ENCODE measurements at regions not wholly inside any gene's neighbourhood (a gene's known extent, or its start where the extent isn't known, plus 50 kb on each side); places are given as distances from the start of the nearest gene placed in this dataset.
"Not testable (repeated sequence)": the region's sequence is repeated elsewhere in the genome, so short reads cannot be mapped to it uniquely, and the experiment has no call there.

DNA sequence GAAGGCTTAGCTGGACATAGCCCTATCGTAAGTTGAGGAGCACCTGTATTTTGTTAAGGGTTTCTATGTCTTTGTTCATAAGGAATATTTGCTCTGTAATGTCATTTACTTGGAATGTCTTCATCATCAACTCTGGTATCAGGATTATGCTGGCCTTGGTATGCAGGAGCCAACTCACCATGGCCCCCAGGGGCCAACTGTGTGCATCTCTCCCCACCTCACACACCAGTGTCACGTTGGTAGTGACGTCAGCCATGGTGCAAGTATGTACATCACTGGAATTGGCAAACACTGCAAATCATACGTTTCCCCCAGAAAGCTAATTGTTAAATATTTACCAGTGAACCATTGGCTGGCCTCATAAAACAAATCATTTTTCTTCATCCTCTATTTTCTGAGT, 70.8 kb downstream of the YTHDF1 start:
- no peak overlapping the region for H3K27ac Mint-ChIP-seq
- peaks cover 18% of the 10 kb centered on the region for H3K27me3 Mint-ChIP-seq
- H3K36me3 Mint-ChIP-seq (ENCODE audit: low read depth): no peaks in the 10 kb centered on the region
- no peaks in the 10 kb centered on the region for H3K4me1 Mint-ChIP-seq (ENCODE audit: low read depth)
- intact Hi-C loops (cut with micrococcal nuclease): no loop called here
- peaks cover 17% of the 10 kb centered on the region for H3K9me3 Mint-ChIP-seq
- no peak overlapping the region for H3K4me3 Mint-ChIP-seq

- H3K27ac Mint-ChIP-seq: no peak overlapping the region
- no peak overlapping the region for H3K4me3 Mint-ChIP-seq
- peaks cover 12% of the 10 kb centered on the region for H3K27me3 Mint-ChIP-seq
- H3K36me3 Mint-ChIP-seq (ENCODE audit: low read depth): no peaks in the 10 kb centered on the region
- peaks cover 8% of the 10 kb centered on the region for H3K9me3 Mint-ChIP-seq
- intact Hi-C loops (cut with micrococcal nuclease): no loop called here
- H3K4me1 Mint-ChIP-seq (ENCODE audit: low read depth): no peaks in the 10 kb centered on the region
These were observed 73.0 kb downstream of the YTHDF1 start for GRCh38 chr20:63142933-63143332.

DNA sequence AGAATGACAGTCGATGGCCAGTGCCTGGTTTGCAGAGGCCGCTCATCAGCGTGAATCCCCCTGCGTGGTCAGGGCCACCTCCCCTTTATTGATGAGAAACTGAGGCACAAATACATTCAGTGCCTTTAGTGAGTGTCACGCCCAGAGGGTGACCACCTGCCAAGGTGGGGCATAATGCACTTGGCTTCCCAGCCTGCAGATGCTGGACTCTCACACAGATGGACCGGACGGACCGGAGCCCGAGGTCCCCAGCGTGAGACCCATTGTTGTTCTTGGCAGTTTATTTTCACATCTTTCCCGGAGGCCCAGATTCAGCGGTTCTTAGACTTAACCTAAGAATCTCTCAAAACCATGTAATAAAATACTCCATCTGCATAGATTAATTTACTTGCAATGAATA, 74.4 kb downstream of the YTHDF1 start:
- Mint-ChIP-seq H3K27me3 (peaks cover 10% of the 10 kb centered on the region), H3K4me3 (no peak overlapping the region), H3K27ac (no peak overlapping the region), H3K36me3 (ENCODE audit: low read depth) (no peaks in the 10 kb centered on the region), H3K9me3 (no peaks in the 10 kb centered on the region), H3K4me1 (ENCODE audit: low read depth) (no peaks in the 10 kb centered on the region)
- intact Hi-C loops (cut with micrococcal nuclease): no loop called here

DNA sequence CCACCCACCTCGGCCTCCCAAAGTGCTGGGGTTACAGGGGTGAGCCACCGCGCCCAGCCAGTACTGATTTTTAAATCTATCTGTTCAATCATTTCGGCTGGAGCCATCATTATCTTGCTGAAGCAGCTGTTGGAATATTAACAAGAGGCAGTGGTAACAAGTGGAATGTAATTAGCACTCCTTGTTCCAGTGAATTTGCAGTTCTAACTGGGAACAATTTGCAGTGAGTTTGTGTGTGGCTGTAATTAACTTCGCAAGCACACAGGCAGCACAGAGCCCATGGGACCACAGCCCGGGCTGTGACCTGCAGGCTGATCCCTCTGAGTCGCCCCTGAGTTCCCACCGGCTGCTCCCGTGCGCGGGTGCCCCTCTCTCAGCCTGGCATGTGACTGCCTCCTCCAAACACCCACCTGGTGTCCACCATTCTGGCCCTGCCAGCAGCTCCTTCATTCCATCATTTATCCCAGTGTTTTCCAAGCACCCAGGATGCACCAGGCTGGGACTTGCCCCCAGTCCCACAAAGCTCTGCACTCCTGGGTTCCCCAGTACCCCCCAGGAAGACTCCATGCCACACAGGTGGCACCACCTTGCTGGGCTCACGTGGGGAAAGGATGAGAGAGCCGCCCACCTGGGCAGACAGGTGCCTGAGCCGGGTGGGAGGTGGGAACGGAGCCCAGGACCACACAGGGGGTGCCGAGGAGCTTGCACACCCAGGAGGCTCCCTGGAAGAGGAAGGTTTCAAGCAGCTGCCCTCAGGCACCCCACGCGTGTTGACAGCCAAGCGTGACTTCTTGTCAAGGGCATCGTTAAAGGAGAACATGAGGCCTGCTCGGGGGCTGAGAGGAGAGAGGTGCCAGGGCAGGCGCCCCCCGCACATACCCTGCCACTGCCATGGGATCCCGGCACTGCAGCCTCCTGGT, 75.2 kb downstream of the YTHDF1 start:
- Mint-ChIP-seq H3K36me3 (ENCODE audit: low read depth) (no peaks in the 10 kb centered on the region), H3K27ac (no peak overlapping the region), H3K4me1 (ENCODE audit: low read depth) (no peaks in the 10 kb centered on the region), H3K27me3 (peaks cover 9% of the 10 kb centered on the region), H3K9me3 (no peaks in the 10 kb centered on the region), H3K4me3 (no peak overlapping the region)
- intact Hi-C loops (cut with micrococcal nuclease): no loop called here

- no peaks in the 10 kb centered on the region for H3K9me3 Mint-ChIP-seq
- H3K27ac Mint-ChIP-seq: no peak overlapping the region
- intact Hi-C loops (cut with micrococcal nuclease): no loop called here
- H3K36me3 Mint-ChIP-seq (ENCODE audit: low read depth): no peaks in the 10 kb centered on the region
- peaks cover 2% of the 10 kb centered on the region for H3K27me3 Mint-ChIP-seq
- H3K4me3 Mint-ChIP-seq: no peak overlapping the region
- no peaks in the 10 kb centered on the region for H3K4me1 Mint-ChIP-seq (ENCODE audit: low read depth)
These were observed 76.1 kb downstream of the YTHDF1 start for GRCh38 chr20:63139837-63140236.

GRCh38 chr20:63139356-63139755, 76.6 kb downstream of the YTHDF1 start:
- Mint-ChIP-seq H3K27me3 (peaks cover 2% of the 10 kb centered on the region), H3K9me3 (no peaks in the 10 kb centered on the region), H3K27ac (no peak overlapping the region), H3K4me1 (ENCODE audit: low read depth) (no peaks in the 10 kb centered on the region), H3K36me3 (ENCODE audit: low read depth) (no peaks in the 10 kb centered on the region), H3K4me3 (no peak overlapping the region)
- intact Hi-C loops (cut with micrococcal nuclease): no loop called here

DNA sequence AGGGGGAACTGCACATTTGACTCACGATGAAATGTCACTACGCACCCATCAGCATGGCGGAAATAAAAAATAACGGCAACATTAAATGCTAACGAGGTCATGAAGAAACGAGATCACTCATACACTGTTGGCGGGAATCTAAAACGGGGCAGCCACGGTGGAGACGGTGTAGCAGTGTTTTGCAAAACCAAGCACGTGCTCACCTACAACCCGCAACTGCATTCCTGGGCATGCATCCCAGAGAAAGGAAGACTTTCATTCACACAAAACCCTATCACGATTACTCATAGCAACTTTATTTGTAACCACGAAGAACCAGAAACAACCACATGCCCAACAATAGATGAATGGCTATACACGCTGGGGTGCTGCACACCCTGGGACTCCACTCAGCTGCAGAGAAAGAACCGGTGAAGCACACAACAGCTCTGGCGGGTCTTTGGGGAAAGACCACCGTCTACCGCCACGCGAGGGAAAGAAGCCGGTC, 77.0 kb downstream of the YTHDF1 start:
- Mint-ChIP-seq H3K4me3 (no peak overlapping the region), H3K27ac (no peak overlapping the region), H3K9me3 (no peaks in the 10 kb centered on the region), H3K36me3 (ENCODE audit: low read depth) (no peaks in the 10 kb centered on the region), H3K4me1 (ENCODE audit: low read depth) (no peaks in the 10 kb centered on the region), H3K27me3 (peaks cover 2% of the 10 kb centered on the region)
- intact Hi-C loops (cut with micrococcal nuclease): no loop called here

- H3K9me3 Mint-ChIP-seq: no peaks in the 10 kb centered on the region
- no peaks in the 10 kb centered on the region for H3K4me1 Mint-ChIP-seq (ENCODE audit: low read depth)
- H3K27ac Mint-ChIP-seq: no peak overlapping the region
- no peak overlapping the region for H3K4me3 Mint-ChIP-seq
- peaks cover 2% of the 10 kb centered on the region for H3K27me3 Mint-ChIP-seq
- H3K36me3 Mint-ChIP-seq (ENCODE audit: low read depth): no peaks in the 10 kb centered on the region
- intact Hi-C loops (cut with micrococcal nuclease): no loop called here
These were observed 78.0 kb downstream of the YTHDF1 start for GRCh38 chr20:63137851-63138415.

DNA sequence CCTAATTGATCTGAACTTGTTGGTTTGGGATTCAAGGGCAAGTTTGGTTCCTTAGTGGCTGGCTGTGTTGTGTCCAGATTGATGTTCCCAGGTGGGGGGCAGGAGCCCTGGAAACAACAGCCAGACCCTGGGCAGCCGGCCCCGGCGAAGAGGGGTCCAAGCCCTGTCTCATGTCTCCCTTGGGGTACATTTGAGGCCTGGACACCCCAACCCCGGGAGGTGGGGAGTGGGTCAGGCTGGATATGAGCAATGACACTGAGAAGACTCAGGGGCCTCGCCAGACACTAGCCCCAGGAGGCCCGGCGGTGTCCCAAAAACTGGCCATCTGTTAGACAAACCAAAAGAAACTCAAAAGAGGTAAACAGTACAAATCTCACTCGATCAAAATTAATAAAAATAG, 79.6 kb downstream of the YTHDF1 start:
- intact Hi-C loops (cut with micrococcal nuclease): no loop called here
- H3K27me3 Mint-ChIP-seq: peaks cover 2% of the 10 kb centered on the region
- no peaks in the 10 kb centered on the region for H3K9me3 Mint-ChIP-seq
- H3K36me3 Mint-ChIP-seq (ENCODE audit: low read depth): no peaks in the 10 kb centered on the region
- H3K27ac Mint-ChIP-seq: no peak overlapping the region
- no peak overlapping the region for H3K4me3 Mint-ChIP-seq
- H3K4me1 Mint-ChIP-seq (ENCODE audit: low read depth): no peaks in the 10 kb centered on the region

DNA sequence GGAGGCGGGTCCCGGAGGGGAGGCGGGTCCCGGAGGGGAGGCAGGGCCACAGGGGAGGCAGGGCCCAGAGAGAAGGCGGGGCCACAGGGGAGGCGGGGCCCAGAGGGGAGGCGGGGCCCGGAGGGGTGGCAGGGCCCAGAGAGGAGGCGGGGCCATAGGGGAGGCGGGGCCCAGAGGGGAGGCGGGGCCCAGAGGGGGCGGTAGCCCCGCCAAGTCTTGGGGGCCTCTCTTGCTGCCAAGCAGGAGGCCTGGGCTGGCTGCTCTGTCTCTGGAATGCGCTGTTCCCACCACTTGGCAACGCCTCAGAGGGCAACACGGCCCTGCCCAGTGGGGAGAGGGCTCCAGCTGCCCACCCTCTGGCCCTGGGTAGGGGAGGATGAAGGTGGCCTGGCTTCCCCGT, 80.5 kb downstream of the YTHDF1 start:
- no peak overlapping the region for H3K27ac Mint-ChIP-seq
- peaks cover 2% of the 10 kb centered on the region for H3K27me3 Mint-ChIP-seq
- intact Hi-C loops (cut with micrococcal nuclease): no loop called here
- H3K4me3 Mint-ChIP-seq: no peak overlapping the region
- no peaks in the 10 kb centered on the region for H3K9me3 Mint-ChIP-seq
- no peaks in the 10 kb centered on the region for H3K36me3 Mint-ChIP-seq (ENCODE audit: low read depth)
- no peaks in the 10 kb centered on the region for H3K4me1 Mint-ChIP-seq (ENCODE audit: low read depth)

GRCh38 chr20:63134711-63135361, 81.1 kb downstream of the YTHDF1 start:
- H3K36me3 Mint-ChIP-seq (ENCODE audit: low read depth); intact Hi-C loops (cut with micrococcal nuclease); H3K27ac Mint-ChIP-seq; H3K27me3 Mint-ChIP-seq; H3K9me3 Mint-ChIP-seq; H3K4me1 Mint-ChIP-seq (ENCODE audit: low read depth); H3K4me3 Mint-ChIP-seq: not testable (repeated sequence)

GRCh38 chr20:63134201-63134612, 81.7 kb downstream of the YTHDF1 start:
- H3K4me3 Mint-ChIP-seq: no peak overlapping the region
- no peaks in the 10 kb centered on the region for H3K9me3 Mint-ChIP-seq
- no peak overlapping the region for H3K27ac Mint-ChIP-seq
- intact Hi-C loops (cut with micrococcal nuclease): no loop called here
- H3K4me1 Mint-ChIP-seq (ENCODE audit: low read depth): no peaks in the 10 kb centered on the region
- H3K27me3 Mint-ChIP-seq: peaks cover 7% of the 10 kb centered on the region
- H3K36me3 Mint-ChIP-seq (ENCODE audit: low read depth): no peaks in the 10 kb centered on the region

DNA sequence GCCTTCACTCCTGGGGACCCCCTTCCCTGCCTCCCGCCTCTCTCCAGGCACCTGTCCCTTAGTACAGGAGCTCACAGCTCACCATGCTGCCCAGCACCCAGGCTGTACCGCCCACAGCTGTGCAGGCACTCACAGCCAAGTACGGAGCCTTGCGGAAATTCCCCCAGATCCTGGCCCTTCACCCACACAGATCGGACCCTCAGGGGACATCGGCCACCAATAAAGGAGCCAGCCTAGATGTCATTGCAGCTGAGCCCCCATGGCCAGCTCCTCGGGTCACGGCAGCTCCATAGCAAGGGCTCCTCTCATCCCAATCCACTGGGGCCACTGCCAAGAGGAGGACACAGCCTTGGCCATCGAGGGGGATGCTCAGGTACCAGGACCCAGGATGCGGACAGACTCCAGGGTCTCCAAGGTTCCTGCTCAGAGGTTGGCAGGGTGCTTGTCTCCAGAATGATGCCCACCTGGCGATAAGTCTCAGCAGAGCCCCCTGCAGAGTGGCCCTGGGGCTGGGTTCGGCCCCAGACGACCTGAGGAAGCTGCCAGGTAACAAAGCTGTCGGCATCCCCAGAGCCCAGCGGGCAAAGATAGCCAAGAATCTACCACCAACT, 82.3 kb downstream of the YTHDF1 start:
- Mint-ChIP-seq H3K27me3 (peaks cover 10% of the 10 kb centered on the region), H3K4me1 (ENCODE audit: low read depth) (no peaks in the 10 kb centered on the region), H3K27ac (no peak overlapping the region), H3K9me3 (no peaks in the 10 kb centered on the region), H3K36me3 (ENCODE audit: low read depth) (no peaks in the 10 kb centered on the region), H3K4me3 (no peak overlapping the region)
- intact Hi-C loops (cut with micrococcal nuclease): no loop called here

Measured in dendritic cell treated with granulocyte-macrophage colony-stimulating factor and Interleukin-4, amounts not matched to agents 40 ng/mL and 50 ng/mL, for 4 days (primary cell).